ENCODE measurements at regions not wholly inside any gene's neighbourhood (a gene's known extent, or its start where the extent isn't known, plus 50 kb on each side); places are given as distances from the start of the nearest gene placed in this dataset.
"Not testable (repeated sequence)": the region's sequence is repeated elsewhere in the genome, so short reads cannot be mapped to it uniquely, and the experiment has no call there.

DNA sequence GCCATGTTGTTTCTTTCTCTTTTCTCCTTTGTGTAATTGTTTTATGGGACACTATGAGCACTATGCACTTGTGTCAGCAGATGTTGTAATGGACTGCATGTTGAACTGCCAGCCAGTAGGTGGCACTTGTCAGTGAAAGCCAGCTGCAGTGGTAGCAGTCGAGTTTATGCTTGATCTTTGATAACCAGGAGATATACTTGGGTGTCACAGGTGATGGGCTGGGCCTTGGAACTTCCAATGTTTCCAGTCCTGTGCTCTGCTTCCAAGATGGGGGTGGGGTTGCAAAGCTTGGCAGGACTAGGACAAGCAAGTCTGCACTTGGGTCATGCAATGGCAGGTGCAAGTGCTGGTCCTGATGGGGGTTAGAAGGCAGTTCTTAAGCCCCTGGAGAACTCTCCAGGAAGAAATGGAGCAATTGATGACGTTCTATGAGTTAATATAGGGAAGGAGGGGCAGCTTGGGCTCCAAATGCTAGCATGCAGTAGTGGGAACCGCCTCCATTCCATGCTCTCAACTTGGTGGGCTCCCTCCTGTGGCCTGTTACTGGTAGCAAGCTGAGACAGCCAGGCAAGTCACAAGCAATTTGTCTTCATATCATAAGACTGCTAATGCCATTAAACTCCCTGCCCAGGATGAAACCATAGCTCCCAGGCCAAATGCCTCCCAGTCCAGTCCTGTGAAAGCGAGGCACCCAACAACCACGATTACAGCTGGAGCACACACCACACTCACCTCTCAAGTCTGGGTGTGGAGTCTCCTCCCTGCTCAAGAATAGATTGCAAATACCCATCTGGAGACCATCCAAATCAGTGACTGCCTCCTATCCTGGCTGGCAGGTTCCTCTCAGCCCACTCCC lies 287.2 kb downstream of the CGGBP1 start:
- Histone ChIP-seq H3K27me3 (ENCODE audit: control insufficient read depth, insufficient read depth, low read length) (no peaks in the 10 kb centered on the region), H3K9me3 (ENCODE audit: control insufficient read depth, insufficient read depth, low read length) (no peaks in the 10 kb centered on the region), H3K27ac (ENCODE audit: low read depth, low read length) (no peak overlapping the region), H3K9ac (ENCODE audit: low read depth, low read length) (no peak overlapping the region), H3K4me3 (ENCODE audit: low read depth, low read length) (no peak overlapping the region), H3K36me3 (ENCODE audit: control insufficient read depth, insufficient read depth, low read length) (no peaks in the 10 kb centered on the region), H3K4me1 (ENCODE audit: control insufficient read depth, insufficient read depth, low read length) (no peaks in the 10 kb centered on the region)

- no peak overlapping the region for H3K27ac ChIP-seq (ENCODE audit: low read depth, low read length)
- H3K9me3 ChIP-seq (ENCODE audit: control insufficient read depth, insufficient read depth, low read length), result no peaks in the 10 kb centered on the region
- H3K27me3 ChIP-seq (ENCODE audit: control insufficient read depth, insufficient read depth, low read length), result no peaks in the 10 kb centered on the region
- no peak overlapping the region for H3K4me3 ChIP-seq (ENCODE audit: low read depth, low read length)
- H3K9ac ChIP-seq (ENCODE audit: low read depth, low read length), result no peak overlapping the region
- no peaks in the 10 kb centered on the region for H3K4me1 ChIP-seq (ENCODE audit: control insufficient read depth, insufficient read depth, low read length)
- no peaks in the 10 kb centered on the region for H3K36me3 ChIP-seq (ENCODE audit: control insufficient read depth, insufficient read depth, low read length)
Observed at GRCh38 chr3:87766721-87767120, 292.1 kb downstream of the CGGBP1 start.

DNA sequence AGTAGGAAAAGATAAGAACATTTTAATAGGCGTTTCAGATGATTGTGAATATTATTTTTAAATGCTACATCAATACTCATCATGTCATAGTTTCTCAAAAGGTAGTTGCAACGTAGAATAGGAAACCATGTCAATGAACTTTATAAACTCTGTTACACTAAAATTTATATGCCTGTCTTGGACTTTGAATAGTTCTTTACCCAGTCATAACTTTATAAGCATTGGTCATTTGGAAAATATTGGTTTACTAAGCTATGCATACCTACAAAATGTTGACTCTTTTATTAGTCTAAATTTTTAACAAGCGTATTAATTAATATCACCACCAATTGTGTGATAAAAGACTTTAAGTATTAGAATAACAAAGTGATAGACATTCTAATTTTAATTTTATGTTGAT lies 293.5 kb downstream of the CGGBP1 start:
- Histone ChIP-seq H3K4me3 (ENCODE audit: low read depth, low read length) (no peak overlapping the region), H3K4me1 (ENCODE audit: control insufficient read depth, insufficient read depth, low read length) (no peaks in the 10 kb centered on the region), H3K9ac (ENCODE audit: low read depth, low read length) (no peak overlapping the region), H3K27ac (ENCODE audit: low read depth, low read length) (no peak overlapping the region), H3K27me3 (ENCODE audit: control insufficient read depth, insufficient read depth, low read length) (no peaks in the 10 kb centered on the region), H3K36me3 (ENCODE audit: control insufficient read depth, insufficient read depth, low read length) (no peaks in the 10 kb centered on the region), H3K9me3 (ENCODE audit: control insufficient read depth, insufficient read depth, low read length) (no peaks in the 10 kb centered on the region)

DNA sequence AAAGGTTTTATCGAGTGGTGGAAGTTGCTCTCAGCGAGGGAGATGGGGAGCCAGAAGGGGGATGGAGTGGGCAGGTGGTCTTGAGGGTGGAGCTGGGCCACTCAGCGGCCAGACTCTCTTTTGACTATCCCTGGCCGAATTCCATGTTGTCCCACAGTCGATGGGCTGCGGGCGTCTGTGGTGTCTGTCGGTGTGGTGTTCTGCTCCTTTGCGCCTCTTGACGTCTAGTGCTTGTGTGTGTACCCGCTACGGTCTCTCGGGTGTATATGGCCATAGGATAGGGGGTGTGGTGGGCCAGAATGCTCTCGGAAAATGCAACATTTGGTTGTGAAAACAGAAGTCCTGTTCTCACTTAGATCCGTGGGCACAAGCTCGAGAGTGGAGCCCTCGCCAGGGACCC lies 297.0 kb downstream of the CGGBP1 start:
- Histone ChIP-seq H3K4me3 (ENCODE audit: low read depth, low read length) (no peak overlapping the region), H3K9me3 (ENCODE audit: control insufficient read depth, insufficient read depth, low read length) (no peaks in the 10 kb centered on the region), H3K4me1 (ENCODE audit: control insufficient read depth, insufficient read depth, low read length) (no peaks in the 10 kb centered on the region), H3K27ac (ENCODE audit: low read depth, low read length) (no peak overlapping the region), H3K27me3 (ENCODE audit: control insufficient read depth, insufficient read depth, low read length) (no peaks in the 10 kb centered on the region), H3K36me3 (ENCODE audit: control insufficient read depth, insufficient read depth, low read length) (no peaks in the 10 kb centered on the region), H3K9ac (ENCODE audit: low read depth, low read length) (no peak overlapping the region)

- Histone ChIP-seq H3K27ac (ENCODE audit: low read depth, low read length) (no peak overlapping the region), H3K27me3 (ENCODE audit: control insufficient read depth, insufficient read depth, low read length) (no peaks in the 10 kb centered on the region), H3K36me3 (ENCODE audit: control insufficient read depth, insufficient read depth, low read length) (no peaks in the 10 kb centered on the region), H3K4me1 (ENCODE audit: control insufficient read depth, insufficient read depth, low read length) (no peaks in the 10 kb centered on the region), H3K9me3 (ENCODE audit: control insufficient read depth, insufficient read depth, low read length) (no peaks in the 10 kb centered on the region), H3K4me3 (ENCODE audit: low read depth, low read length) (no peak overlapping the region), H3K9ac (ENCODE audit: low read depth, low read length) (no peak overlapping the region)
Observed at GRCh38 chr3:87761341-87761740, 297.5 kb downstream of the CGGBP1 start.

GRCh38 chr3:87756616-87757015 lies 302.2 kb downstream of the CGGBP1 start:
- H3K9me3 ChIP-seq (ENCODE audit: control insufficient read depth, insufficient read depth, low read length), result no peaks in the 10 kb centered on the region; the same call in 1 of the 2 replicates
- H3K27ac ChIP-seq (ENCODE audit: low read depth, low read length), result no peak overlapping the region
- no peaks in the 10 kb centered on the region for H3K36me3 ChIP-seq (ENCODE audit: control insufficient read depth, insufficient read depth, low read length)
- no peak overlapping the region for H3K4me3 ChIP-seq (ENCODE audit: low read depth, low read length)
- H3K9ac ChIP-seq (ENCODE audit: low read depth, low read length), result no peak overlapping the region
- H3K4me1 ChIP-seq (ENCODE audit: control insufficient read depth, insufficient read depth, low read length), result peaks cover 7% of the 10 kb centered on the region; the same call in 1 of the 2 replicates
- H3K27me3 ChIP-seq (ENCODE audit: control insufficient read depth, insufficient read depth, low read length), result no peaks in the 10 kb centered on the region

GRCh38 chr3:87755852-87756251 lies 303.0 kb downstream of the CGGBP1 start:
- H3K27me3 ChIP-seq (ENCODE audit: control insufficient read depth, insufficient read depth, low read length), result no peaks in the 10 kb centered on the region
- H3K4me1 ChIP-seq (ENCODE audit: control insufficient read depth, insufficient read depth, low read length), result peaks cover 7% of the 10 kb centered on the region; the same call in 1 of the 2 replicates
- H3K27ac ChIP-seq (ENCODE audit: low read depth, low read length), result no peak overlapping the region
- H3K9ac ChIP-seq (ENCODE audit: low read depth, low read length), result no peak overlapping the region
- H3K36me3 ChIP-seq (ENCODE audit: control insufficient read depth, insufficient read depth, low read length), result no peaks in the 10 kb centered on the region
- no peaks in the 10 kb centered on the region; the same call in 1 of the 2 replicates for H3K9me3 ChIP-seq (ENCODE audit: control insufficient read depth, insufficient read depth, low read length)
- H3K4me3 ChIP-seq (ENCODE audit: low read depth, low read length), result no peak overlapping the region

DNA sequence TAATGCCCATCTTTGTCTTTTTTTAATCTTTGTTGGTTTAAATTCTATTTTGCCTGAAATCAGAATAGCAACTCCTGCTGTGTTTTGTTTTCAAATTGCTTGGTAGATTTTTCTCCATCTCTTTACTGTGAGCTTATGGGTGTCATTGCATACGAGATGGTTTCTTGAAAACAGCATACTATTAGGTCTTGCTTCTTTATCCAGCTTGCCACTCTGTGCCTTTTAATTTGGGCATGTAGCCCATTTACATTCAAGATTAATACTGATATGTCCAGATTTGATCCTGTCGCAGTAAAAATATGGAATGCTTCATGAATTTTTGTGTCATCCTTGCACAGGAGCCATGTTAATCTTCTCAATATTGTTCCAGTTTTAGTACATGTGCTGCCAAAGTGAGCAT lies 316.6 kb downstream of the CGGBP1 start:
- Histone ChIP-seq H3K9ac (ENCODE audit: low read depth, low read length) (no peak overlapping the region), H3K4me3 (ENCODE audit: low read depth, low read length) (no peak overlapping the region), H3K27ac (ENCODE audit: low read depth, low read length) (no peak overlapping the region), H3K9me3 (ENCODE audit: control insufficient read depth, insufficient read depth, low read length) (peaks cover 28% of the 10 kb centered on the region), H3K27me3 (ENCODE audit: control insufficient read depth, insufficient read depth, low read length) (no peaks in the 10 kb centered on the region), H3K4me1 (ENCODE audit: control insufficient read depth, insufficient read depth, low read length) (no peaks in the 10 kb centered on the region), H3K36me3 (ENCODE audit: control insufficient read depth, insufficient read depth, low read length) (no peaks in the 10 kb centered on the region)

- not testable (repeated sequence) for H3K27ac ChIP-seq (ENCODE audit: low read depth, low read length); H3K36me3 ChIP-seq (ENCODE audit: control insufficient read depth, insufficient read depth, low read length); H3K9ac ChIP-seq (ENCODE audit: low read depth, low read length); H3K27me3 ChIP-seq (ENCODE audit: control insufficient read depth, insufficient read depth, low read length); H3K4me3 ChIP-seq (ENCODE audit: low read depth, low read length); H3K4me1 ChIP-seq (ENCODE audit: control insufficient read depth, insufficient read depth, low read length)
- H3K9me3 ChIP-seq (ENCODE audit: control insufficient read depth, insufficient read depth, low read length), result peaks cover 28% of the 10 kb centered on the region
Observed at GRCh38 chr3:87740894-87741293, 317.9 kb downstream of the CGGBP1 start.

- not testable (repeated sequence) for H3K4me3 ChIP-seq (ENCODE audit: low read depth, low read length); H3K9ac ChIP-seq (ENCODE audit: low read depth, low read length); H3K36me3 ChIP-seq (ENCODE audit: control insufficient read depth, insufficient read depth, low read length); H3K4me1 ChIP-seq (ENCODE audit: control insufficient read depth, insufficient read depth, low read length); H3K27ac ChIP-seq (ENCODE audit: low read depth, low read length); H3K27me3 ChIP-seq (ENCODE audit: control insufficient read depth, insufficient read depth, low read length)
- H3K9me3 ChIP-seq (ENCODE audit: control insufficient read depth, insufficient read depth, low read length), result peaks cover 40% of the 10 kb centered on the region
Observed at GRCh38 chr3:87737817-87738216, 321.0 kb downstream of the CGGBP1 start.

DNA sequence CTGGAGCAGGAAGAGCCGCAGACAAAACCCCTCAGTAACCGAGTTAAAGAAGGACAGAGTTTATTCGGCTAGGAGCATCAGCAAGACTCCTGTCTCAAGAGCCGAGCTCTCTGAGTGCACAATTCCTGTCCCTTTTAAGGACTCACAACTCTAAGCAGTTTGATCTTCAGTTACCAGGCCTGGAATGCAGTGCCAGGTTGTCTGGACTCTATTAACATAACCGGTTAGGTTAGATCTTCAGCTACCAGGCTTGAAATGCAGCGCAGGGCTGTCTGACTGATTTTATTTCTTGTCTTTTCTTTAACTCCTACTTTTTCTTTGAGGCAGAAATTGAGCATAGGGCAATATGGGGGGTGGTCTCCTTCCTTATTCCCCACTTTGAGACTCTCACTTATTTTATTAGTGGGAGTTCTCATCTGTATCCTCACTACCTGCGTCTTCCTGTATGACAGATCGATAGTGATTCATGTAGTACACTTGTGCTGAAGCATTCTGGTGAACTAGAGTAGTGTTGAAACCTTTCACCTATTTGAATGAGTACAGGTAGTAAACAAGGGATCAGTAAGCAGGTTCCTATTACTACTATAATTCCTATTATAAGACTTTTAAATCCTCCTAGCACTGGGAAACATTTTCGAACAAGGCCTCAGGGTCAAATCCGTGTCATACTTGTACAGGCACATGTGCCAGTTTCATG lies 325.0 kb downstream of the CGGBP1 start:
- Histone ChIP-seq H3K27ac (ENCODE audit: low read depth, low read length) (no peak overlapping the region), H3K4me1 (ENCODE audit: control insufficient read depth, insufficient read depth, low read length) (no peaks in the 10 kb centered on the region), H3K4me3 (ENCODE audit: low read depth, low read length) (no peak overlapping the region; the same call in 1 of the 2 replicates), H3K27me3 (ENCODE audit: control insufficient read depth, insufficient read depth, low read length) (no peaks in the 10 kb centered on the region), H3K9me3 (ENCODE audit: control insufficient read depth, insufficient read depth, low read length) (peaks cover 29% of the 10 kb centered on the region), H3K9ac (ENCODE audit: low read depth, low read length) (no peak overlapping the region), H3K36me3 (ENCODE audit: control insufficient read depth, insufficient read depth, low read length) (no peaks in the 10 kb centered on the region)
